Choroid plexus epithelial cell (primary cell): ENCODE measurements at regions not wholly inside any gene's neighbourhood (a gene's known extent, or its start where the extent isn't known, plus 50 kb on each side); places are given as distances from the start of the nearest gene placed in this dataset.

ENCODE experiments used
- DNase-seq: peaks from one replicate; pipeline ENCODE4 v3.0.0-alpha.2; 2010; ENCODE audit warnings: low read depth
- H3K4me3 ChIP-seq: 2 replicates; pipeline ENCODE4 v1.5.1; 2011; ENCODE audit warnings: low read depth, mild to moderate bottlenecking, control low read depth, low read length, moderate library complexity
- TF ChIP-seq, protein P1 (sequence below): conservative IDR thresholded peaks from 2 replicates; pipeline ENCODE4 v1.5.1; 2011; ENCODE audit warnings: low read depth, mild to moderate bottlenecking, control low read depth, inconsistent platforms, low read length, moderate library complexity

DNA sequence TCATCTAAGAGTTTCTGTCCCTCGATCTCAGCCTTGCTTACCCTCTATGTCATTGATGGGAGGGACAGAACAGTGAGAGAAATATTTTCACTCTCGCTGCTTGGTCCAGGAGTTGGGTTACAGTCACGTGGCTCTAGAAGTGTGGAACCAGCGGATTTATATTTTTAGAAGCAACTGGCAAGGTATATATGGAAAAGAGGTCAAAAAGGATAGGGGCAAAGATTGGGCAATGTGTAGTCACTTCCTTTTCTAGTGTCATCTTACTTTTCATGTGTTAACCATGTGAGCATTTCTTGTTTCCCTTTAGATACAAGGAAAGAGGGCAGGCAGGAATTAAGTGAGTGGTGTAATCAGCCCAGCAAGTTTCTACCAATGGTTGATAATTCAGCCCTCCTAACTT, 111.5 kb upstream of the ZNF366 start:
- no peak overlapping the region for H3K4me3 ChIP-seq
- peak; percentile 72 for DNase-seq
- TF ChIP-seq, protein P1, sequence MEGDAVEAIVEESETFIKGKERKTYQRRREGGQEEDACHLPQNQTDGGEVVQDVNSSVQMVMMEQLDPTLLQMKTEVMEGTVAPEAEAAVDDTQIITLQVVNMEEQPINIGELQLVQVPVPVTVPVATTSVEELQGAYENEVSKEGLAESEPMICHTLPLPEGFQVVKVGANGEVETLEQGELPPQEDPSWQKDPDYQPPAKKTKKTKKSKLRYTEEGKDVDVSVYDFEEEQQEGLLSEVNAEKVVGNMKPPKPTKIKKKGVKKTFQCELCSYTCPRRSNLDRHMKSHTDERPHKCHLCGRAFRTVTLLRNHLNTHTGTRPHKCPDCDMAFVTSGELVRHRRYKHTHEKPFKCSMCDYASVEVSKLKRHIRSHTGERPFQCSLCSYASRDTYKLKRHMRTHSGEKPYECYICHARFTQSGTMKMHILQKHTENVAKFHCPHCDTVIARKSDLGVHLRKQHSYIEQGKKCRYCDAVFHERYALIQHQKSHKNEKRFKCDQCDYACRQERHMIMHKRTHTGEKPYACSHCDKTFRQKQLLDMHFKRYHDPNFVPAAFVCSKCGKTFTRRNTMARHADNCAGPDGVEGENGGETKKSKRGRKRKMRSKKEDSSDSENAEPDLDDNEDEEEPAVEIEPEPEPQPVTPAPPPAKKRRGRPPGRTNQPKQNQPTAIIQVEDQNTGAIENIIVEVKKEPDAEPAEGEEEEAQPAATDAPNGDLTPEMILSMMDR = no peak

DNA sequence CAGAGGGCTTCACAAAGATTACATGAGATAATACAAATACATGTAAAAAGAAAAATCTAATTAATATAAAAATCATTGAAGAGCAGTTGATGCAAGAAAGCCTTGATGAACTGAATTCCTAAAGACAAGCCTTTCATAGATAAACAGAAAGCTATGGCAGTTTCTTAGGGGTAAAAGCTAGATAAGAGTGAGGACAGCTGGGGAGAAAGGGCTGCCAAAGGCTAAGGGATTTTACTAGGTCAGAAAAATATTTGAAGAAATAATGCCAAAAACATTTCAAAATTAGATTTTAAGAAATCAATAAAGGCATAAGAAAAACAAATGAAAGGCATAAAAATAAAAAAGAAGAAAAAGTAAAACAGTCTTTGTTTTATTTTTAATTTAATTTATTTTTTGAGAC, 107.9 kb upstream of the ZNF366 start:
- H3K4me3 ChIP-seq = no peak overlapping the region
- no peak for DNase-seq
- TF ChIP-seq, protein P1 = no peak

DNA sequence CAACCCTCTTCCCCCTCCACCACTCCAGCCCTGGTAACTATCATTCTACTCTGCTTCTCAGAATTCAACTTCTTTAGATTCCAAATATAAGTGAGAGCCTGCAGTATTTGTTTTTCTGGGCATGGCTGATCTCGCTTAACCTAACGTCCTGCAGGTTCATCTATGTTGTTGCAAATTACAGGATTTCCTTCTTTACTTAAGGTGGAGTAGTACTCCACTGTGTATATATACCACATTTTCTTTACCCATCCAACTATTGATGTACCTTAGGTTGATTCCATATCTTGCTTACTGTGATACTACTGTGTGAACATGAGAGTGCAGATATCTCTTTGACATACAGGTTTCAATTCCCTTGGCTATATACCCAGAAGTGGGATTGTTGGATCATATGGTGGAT, 106.3 kb upstream of the ZNF366 start:
- no peak for DNase-seq
- TF ChIP-seq, protein P1 = no peak

DNA sequence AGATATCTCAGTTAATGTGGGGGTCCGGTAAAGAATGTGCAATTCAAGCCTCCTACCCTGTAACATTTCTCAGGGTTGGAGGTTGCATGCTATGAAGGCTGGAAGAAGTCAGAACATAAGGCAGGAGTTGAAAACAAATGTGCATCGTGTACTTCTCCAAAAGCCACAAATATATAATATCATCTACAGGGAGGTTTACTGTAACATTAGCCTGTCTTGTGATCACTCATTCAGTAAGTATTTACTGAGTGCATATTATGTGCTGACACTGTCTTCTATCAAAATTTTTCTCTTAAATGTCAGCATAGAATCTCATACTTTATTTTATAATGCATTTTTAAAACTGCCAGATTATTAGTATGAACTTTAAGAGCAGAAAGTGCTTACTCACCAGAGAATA, 105.6 kb upstream of the ZNF366 start:
- H3K4me3 ChIP-seq = no peak overlapping the region
- TF ChIP-seq, protein P1 = no peak
- peak; percentile 52 for DNase-seq

More for the DNA sequence above, 106.3 kb upstream of the ZNF366 start:
- no peak overlapping the region for H3K4me3 ChIP-seq

DNA sequence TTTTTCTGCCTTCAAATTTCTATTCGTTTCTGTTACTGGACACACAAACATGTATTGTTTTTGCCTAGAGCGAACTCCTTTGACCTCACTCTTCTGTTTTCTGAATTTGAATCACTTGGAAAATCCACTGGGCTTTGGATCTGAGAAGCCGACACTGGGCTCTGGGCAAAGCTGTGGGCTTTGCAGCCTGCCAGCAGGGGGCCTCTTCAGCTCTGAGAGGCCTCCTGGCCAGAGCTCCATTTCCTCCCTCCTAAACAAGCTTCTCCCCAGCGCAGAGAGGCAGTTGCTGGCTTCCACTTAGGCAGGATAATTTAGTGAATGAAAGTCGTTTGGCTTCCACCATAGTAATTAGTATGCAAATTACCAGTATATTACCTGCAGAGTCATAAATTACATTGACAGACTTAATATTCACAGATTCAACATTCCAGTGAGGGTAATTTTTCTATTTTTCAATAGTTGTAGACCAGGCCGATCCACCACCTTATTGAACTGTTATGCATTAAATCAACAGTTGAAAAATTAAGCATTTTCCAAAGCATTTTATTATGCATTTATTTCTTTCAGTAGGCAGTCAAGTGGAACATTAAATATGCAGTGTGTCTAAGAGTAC, 104.0 kb upstream of the ZNF366 start:
- peak; percentile 89 for DNase-seq
- TF ChIP-seq, protein P1 = peak; percentile 99
- H3K4me3 ChIP-seq = no peak overlapping the region

DNA sequence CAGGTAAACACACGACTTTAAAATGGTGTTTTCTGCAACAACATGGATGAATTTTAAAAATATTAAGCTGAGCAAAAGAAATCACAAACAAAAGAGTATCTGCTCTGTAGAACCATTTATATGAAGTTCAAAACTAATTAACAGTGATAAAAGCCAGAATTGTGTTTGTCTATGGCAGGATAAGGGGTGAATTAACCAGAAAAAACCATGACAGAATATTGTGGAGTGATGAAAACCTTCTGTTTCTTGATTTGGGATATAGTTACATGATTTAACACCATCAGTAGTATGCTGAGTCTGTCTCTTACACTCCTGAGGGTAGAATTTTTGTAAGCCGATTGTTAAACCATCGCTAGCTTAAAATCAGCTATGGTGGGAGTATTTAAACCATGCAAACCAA, 101.7 kb upstream of the ZNF366 start:
- TF ChIP-seq, protein P1 = no peak

DNA sequence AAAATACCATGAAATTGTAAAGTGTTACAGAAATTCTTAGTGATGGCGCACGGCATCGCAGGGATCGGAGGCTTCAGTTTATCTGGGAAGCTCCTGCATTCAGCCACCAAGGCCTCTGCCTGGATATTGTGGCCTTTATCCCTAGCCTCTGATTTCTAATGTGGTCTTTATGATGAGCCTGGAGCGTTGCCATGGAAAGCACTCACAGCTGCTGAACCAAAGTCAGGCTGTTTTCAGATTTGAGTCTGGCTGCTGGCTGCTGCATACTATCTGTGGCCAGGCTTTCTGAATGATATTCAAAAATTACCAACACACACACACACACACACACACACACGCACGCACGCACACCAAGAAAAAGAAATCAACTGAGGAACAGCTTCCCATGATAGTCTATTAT, 101.1 kb upstream of the ZNF366 start:
- H3K4me3 ChIP-seq = no peak overlapping the region
- DNase-seq = peak; percentile 79
- TF ChIP-seq, protein P1 = no peak

More for the DNA sequence above, 101.7 kb upstream of the ZNF366 start:
- no peak overlapping the region for H3K4me3 ChIP-seq
- no peak for DNase-seq
